ENCODE measurements at regions not wholly inside any gene's neighbourhood (a gene's known extent, or its start where the extent isn't known, plus 50 kb on each side); places are given as distances from the start of the nearest gene placed in this dataset.

DNA sequence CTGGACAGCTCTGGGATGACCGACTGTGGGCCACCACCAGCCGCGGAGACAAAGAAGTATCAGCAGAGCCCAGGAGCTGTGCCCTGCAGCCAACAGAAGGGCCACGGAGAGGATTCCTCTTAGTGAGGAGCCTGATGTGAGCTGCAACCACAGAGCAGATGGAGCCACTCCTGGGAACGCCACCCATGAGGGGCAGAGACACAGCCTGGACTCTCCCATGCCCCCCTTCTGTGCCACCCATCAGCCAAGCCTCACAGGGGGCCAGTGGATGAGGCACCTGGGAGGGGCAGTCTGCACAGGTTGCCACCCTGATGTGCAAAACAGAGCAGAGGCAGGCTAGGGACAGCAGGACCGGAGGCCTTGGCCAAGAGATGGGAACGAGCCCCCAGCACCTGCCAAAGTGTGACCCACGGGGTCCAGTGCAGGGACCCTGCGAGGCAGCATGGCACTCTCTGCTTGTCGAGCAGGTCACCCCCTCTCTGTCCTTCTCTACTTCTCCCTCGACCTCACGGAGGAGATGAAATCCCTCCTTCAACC is 380.7 kb upstream of the IRX1 start:
- intact Hi-C loops (cut with DNase I; ENCODE audit: low total_unique reads) (no loop called here), in situ Hi-C loops (cut with MboI; ENCODE audit: low sequenced_read_pairs in 4 of 4) (no loop called here)
- Histone ChIP-seq H3K4me1 (no peaks in the 10 kb centered on the region), H3K4me3 (no peak overlapping the region), H3K9me3 (no peaks in the 10 kb centered on the region), H3K36me3 (no peaks in the 10 kb centered on the region), H3K27me3 (no peaks in the 10 kb centered on the region), H3K27ac (no peak overlapping the region)
- ATAC-seq (no peak), DNase-seq (no peak)
- TF ChIP-seq POLR2A (IDR thresholded peaks at IDR 0.05): no peak
- TF ChIP-seq, protein P1, sequence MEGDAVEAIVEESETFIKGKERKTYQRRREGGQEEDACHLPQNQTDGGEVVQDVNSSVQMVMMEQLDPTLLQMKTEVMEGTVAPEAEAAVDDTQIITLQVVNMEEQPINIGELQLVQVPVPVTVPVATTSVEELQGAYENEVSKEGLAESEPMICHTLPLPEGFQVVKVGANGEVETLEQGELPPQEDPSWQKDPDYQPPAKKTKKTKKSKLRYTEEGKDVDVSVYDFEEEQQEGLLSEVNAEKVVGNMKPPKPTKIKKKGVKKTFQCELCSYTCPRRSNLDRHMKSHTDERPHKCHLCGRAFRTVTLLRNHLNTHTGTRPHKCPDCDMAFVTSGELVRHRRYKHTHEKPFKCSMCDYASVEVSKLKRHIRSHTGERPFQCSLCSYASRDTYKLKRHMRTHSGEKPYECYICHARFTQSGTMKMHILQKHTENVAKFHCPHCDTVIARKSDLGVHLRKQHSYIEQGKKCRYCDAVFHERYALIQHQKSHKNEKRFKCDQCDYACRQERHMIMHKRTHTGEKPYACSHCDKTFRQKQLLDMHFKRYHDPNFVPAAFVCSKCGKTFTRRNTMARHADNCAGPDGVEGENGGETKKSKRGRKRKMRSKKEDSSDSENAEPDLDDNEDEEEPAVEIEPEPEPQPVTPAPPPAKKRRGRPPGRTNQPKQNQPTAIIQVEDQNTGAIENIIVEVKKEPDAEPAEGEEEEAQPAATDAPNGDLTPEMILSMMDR (IDR thresholded peaks at IDR 0.05 in 4 of 5, conservative IDR thresholded peaks at IDR 0.05 in 1 of 5): no peak

DNA sequence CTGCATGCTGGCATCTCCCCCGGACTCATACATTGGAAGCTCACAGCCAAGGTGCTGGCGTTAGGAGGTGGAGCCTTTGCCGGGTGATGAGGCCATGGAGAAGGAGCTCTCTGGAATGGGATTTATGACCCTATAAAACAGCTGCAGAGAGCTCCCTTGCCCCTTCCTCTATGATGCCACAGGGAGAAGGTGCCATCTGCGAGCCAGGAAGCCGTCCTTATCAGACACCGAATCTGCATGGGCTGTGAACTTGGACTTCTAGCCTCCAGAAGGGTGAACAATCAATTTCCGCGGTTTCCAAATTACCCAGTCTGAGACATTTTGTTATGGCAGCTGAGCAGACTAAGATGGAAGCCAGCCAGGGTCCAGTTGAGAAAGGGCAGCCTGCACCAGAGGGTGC is 381.2 kb upstream of the IRX1 start:
- Histone ChIP-seq H3K36me3 (no peaks in the 10 kb centered on the region), H3K27me3 (no peaks in the 10 kb centered on the region), H3K27ac (no peak overlapping the region), H3K9me3 (no peaks in the 10 kb centered on the region), H3K4me1 (no peaks in the 10 kb centered on the region), H3K4me3 (no peak overlapping the region)
- in situ Hi-C loops (cut with MboI; ENCODE audit: low sequenced_read_pairs in 4 of 4): no loop called here
- TF ChIP-seq, protein P1 (IDR thresholded peaks at IDR 0.05 in 4 of 5, conservative IDR thresholded peaks at IDR 0.05 in 1 of 5): no peak
- no peak for TF ChIP-seq POLR2A (IDR thresholded peaks at IDR 0.05)
- ATAC-seq (no peak), DNase-seq (no peak)
- intact Hi-C loops (cut with DNase I; ENCODE audit: low total_unique reads): no loop called here

DNA sequence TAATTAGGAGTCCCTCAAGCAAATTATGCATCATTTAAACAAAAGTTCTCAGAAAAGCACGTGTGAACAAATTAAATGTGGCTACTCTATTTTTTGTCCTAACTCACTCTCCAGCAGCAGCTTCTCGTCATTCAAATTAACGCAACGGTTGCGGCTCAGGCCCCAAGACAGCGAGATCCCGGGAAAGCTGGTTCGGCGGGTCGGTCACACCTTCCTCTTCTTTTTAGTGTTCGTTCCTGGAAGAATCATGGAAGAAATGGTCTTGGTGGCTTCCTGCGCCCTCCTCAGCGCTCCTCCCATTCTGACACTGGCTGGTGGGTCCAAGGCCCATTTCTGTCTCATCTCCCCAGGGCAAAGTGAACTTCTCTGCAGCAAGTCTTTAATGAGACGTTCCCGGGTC is 382.8 kb upstream of the IRX1 start:
- TF ChIP-seq POLR2A (IDR thresholded peaks at IDR 0.05): no peak
- TF ChIP-seq, protein P1 (IDR thresholded peaks at IDR 0.05 in 4 of 5, conservative IDR thresholded peaks at IDR 0.05 in 1 of 5): no peak
- no peaks in the 10 kb centered on the region for H3K9me3 ChIP-seq
- no peaks in the 10 kb centered on the region for H3K27me3 ChIP-seq
- in situ Hi-C loops (cut with MboI; ENCODE audit: low sequenced_read_pairs in 4 of 4): no loop called here
- no peak overlapping the region for H3K4me3 ChIP-seq
- no peaks in the 10 kb centered on the region for H3K36me3 ChIP-seq
- H3K4me1 ChIP-seq: no peaks in the 10 kb centered on the region
- DNase-seq (no peak), ATAC-seq (no peak)
- intact Hi-C loops (cut with DNase I; ENCODE audit: low total_unique reads): no loop called here
- no peak overlapping the region for H3K27ac ChIP-seq

DNA sequence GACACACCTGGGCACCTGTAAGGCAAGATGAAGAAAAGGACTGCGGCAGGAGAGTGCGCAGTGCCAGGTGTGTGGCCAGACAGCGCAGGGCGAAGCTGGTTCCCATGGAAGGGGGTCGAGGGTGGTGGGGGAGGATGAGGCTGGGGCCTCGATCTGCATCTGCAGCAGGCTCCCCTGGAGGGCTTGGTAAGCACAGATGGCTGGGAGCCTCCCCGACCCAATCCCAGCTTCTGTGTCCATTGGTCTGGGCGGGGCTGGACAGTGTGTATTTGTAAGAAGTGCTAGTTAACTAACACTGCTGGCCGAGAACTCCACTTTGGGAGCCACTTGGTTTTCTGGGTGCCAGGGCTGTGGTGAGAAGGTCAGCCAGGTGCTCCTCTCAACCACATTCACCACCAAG is 385.1 kb upstream of the IRX1 start:
- DNase-seq (no peak), ATAC-seq (no peak)
- no peaks in the 10 kb centered on the region for H3K36me3 ChIP-seq
- in situ Hi-C loops (cut with MboI; ENCODE audit: low sequenced_read_pairs in 4 of 4) (no loop called here), intact Hi-C loops (cut with DNase I; ENCODE audit: low total_unique reads) (no loop called here)
- no peaks in the 10 kb centered on the region for H3K4me1 ChIP-seq
- H3K4me3 ChIP-seq: no peak overlapping the region
- H3K27me3 ChIP-seq: no peaks in the 10 kb centered on the region
- TF ChIP-seq POLR2A (IDR thresholded peaks at IDR 0.05): no peak
- TF ChIP-seq, protein P1 (IDR thresholded peaks at IDR 0.05 in 4 of 5, conservative IDR thresholded peaks at IDR 0.05 in 1 of 5): no peak
- no peak overlapping the region for H3K27ac ChIP-seq
- H3K9me3 ChIP-seq: no peaks in the 10 kb centered on the region

DNA sequence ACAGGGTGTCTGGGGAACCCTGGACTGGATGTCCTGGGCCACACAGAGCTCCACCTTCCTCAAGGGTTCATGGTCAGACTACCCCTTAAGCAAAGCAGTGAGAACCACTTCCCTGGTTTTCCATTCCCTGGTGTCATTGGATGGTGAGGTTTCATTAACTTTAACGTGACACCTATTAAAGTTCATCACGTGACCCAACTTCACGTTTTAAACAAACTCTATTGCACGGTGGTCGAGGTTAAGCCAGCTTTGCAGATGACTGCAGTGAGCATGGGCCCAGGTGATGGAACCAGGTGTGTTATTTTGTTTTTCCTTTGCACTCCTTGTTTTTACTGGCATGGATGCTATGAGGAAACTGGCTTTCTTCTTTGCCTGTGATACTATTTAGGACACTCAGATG is 385.7 kb upstream of the IRX1 start:
- intact Hi-C loops (cut with DNase I; ENCODE audit: low total_unique reads): no loop called here
- TF ChIP-seq, protein P1 (IDR thresholded peaks at IDR 0.05 in 4 of 5, conservative IDR thresholded peaks at IDR 0.05 in 1 of 5): no peak
- TF ChIP-seq POLR2A (IDR thresholded peaks at IDR 0.05): no peak
- no peak for DNase-seq
- no peaks in the 10 kb centered on the region for H3K9me3 ChIP-seq
- no peaks in the 10 kb centered on the region for H3K36me3 ChIP-seq
- no peak for ATAC-seq
- no peaks in the 10 kb centered on the region for H3K27me3 ChIP-seq
- no peaks in the 10 kb centered on the region for H3K4me1 ChIP-seq
- no peak overlapping the region for H3K4me3 ChIP-seq
- in situ Hi-C loops (cut with MboI; ENCODE audit: low sequenced_read_pairs in 4 of 4): no loop called here
- no peak overlapping the region for H3K27ac ChIP-seq
